ENCODE measurements at regions not wholly inside any gene's neighbourhood (a gene's known extent, or its start where the extent isn't known, plus 50 kb on each side); places are given as distances from the start of the nearest gene placed in this dataset.
A peak's percentile ranks its signal among the peaks of the same experiment; 100 is the strongest.

- Histone ChIP-seq H3K27me3 (no peaks in the 10 kb centered on the region), H3K9me3 (no peaks in the 10 kb centered on the region), H3K4me3 (no peak overlapping the region), H3K4me1 (no peaks in the 10 kb centered on the region), H3K27ac (no peak overlapping the region), H3K36me3 (no peaks in the 10 kb centered on the region)
- DNase-seq (no peak), FAIRE-seq (no peak), ATAC-seq (no peak)
- 74 to 92% methylated on average over 4 of the region's 4 CpGs for WGBS, 2 donors
- intact Hi-C loops (cut with DNase I) = no loop called here
- TF ChIP-seq CTCF (IDR thresholded peaks at IDR 0.05) = no peak
Measured at GRCh38 chr7:68529221-68529620, 1069.1 kb upstream of the AUTS2 start.

DNA sequence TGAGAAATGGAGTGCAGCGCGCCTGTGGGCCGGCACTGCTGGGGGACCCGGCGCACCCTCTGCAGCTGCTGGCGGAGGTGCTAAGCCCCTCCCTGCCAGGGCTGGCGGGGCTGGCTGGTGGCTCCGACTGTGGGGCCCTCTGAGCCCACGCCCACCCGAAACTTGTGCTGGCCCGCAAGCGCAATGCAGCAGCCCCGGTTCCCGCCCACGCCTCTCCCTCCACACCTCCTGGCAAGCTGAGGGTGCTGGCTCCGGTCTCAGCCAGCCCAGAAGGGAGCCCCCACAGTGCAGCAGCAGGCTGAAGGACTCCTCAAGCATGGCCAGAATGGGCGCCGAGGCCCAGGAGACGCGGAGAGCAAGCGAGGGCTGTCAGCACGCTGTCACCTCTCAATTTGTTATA is 1063.0 kb upstream of the AUTS2 start:
- Histone ChIP-seq H3K4me3 (no peak overlapping the region), H3K4me1 (no peaks in the 10 kb centered on the region), H3K36me3 (no peaks in the 10 kb centered on the region), H3K27ac (no peak overlapping the region), H3K9me3 (no peaks in the 10 kb centered on the region), H3K27me3 (peaks cover 0 to 6% (median 0%) of the 10 kb centered on the region in 4 donors)
- DNase-seq (peak in 1 of 6 donors; percentile 54), FAIRE-seq (no peak), ATAC-seq (no peak)
- intact Hi-C loops (cut with DNase I) = no loop called here
- WGBS, 2 donors = 86 to 95% methylated on average over 22 of the region's 22 CpGs
- TF ChIP-seq CTCF (IDR thresholded peaks at IDR 0.05) = no peak

DNA sequence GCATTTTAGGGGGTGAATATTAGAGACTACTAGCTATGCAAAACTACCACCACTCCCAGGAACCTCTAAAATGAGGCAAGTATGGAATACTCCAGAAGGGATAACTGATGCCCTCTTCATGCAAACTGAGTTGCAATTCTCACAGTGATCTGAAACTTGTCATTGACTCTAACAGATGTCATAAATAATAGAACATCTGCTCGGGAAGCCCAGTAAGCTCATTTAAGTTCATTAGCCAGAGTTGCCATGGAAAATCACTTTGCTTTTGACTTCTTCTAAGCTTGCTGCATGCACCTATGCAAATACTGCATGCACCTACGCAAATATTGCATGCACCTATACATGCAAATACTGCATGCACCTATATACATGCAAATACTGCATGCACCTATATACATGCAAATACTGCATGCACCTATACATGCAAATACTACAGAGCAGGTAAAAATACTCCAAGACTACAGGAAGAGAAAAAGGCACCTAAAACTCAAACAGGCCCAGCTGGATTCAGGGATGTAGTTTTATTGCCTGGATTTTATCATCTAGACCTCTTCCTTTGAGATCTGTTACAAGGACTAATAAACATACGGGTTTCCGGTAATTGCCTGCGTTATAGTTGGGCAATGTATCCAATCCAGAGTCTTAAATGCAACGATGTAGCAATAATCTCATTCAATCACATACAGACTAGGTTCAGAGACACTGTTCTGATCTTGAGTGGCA is 1061.1 kb upstream of the AUTS2 start:
- Histone ChIP-seq H3K4me1 (no peaks in the 10 kb centered on the region), H3K4me3 (no peak overlapping the region), H3K27ac (no peak overlapping the region), H3K36me3 (no peaks in the 10 kb centered on the region), H3K9me3 (no peaks in the 10 kb centered on the region), H3K27me3 (peaks cover 0 to 6% (median 0%) of the 10 kb centered on the region in 4 donors)
- DNase-seq (no peak), FAIRE-seq (no peak), ATAC-seq (no peak)
- intact Hi-C loops (cut with DNase I) = no loop called here
- WGBS, 2 donors = 64 to 78% methylated on average over 6 of the region's 6 CpGs
- no peak for TF ChIP-seq CTCF (IDR thresholded peaks at IDR 0.05)

DNA sequence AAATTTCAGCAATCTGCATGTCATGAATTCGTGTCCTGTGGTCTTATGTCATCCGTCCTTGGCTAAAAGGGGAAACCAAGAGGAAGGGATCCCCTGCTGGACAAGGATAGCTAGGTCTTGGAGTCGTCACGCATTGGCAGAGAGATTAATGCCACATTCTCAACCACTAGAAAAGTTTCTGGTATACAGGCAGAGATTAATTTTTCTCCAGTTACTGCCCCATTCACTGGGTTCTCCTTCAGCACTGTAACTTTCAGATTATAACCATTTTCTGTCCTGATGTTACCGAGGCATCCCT is 1060.6 kb upstream of the AUTS2 start:
- no peak for FAIRE-seq
- Histone ChIP-seq H3K9me3 (no peaks in the 10 kb centered on the region), H3K27me3 (peaks cover 0 to 6% (median 0%) of the 10 kb centered on the region in 4 donors), H3K36me3 (no peaks in the 10 kb centered on the region), H3K4me1 (no peaks in the 10 kb centered on the region), H3K27ac (no peak overlapping the region), H3K4me3 (no peak overlapping the region)
- DNase-seq = no peak
- ATAC-seq = no peak
- no peak for TF ChIP-seq CTCF (IDR thresholded peaks at IDR 0.05)
- 53 to 64% methylated on average over 5 of the region's 5 CpGs for WGBS, 2 donors
- intact Hi-C loops (cut with DNase I) = no loop called here

DNA sequence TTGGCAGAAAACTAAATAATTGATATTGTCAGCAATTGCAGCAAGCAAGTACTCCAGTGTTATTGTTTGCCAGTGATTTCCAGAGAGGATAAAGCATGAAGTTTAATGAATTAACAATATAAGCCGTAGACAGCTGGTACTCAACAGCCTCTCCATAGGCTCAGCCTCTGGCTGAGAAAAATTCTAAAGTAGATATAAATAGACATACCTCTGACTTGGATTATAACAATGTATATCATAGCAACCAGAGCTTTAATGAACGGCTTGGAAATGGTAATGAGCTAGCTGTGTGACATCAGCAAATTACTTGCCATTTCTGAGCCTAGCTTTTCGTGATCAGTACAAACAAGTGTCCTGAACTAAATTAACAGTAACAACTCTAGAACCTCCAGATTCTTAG is 1055.4 kb upstream of the AUTS2 start:
- H3K27me3 ChIP-seq = no peaks in the 10 kb centered on the region
- H3K4me1 ChIP-seq = no peaks in the 10 kb centered on the region
- FAIRE-seq = no peak
- H3K4me3 ChIP-seq = no peak overlapping the region
- no peaks in the 10 kb centered on the region for H3K36me3 ChIP-seq
- WGBS, 2 donors = 57 to 70% methylated on average over 3 of the region's 3 CpGs
- no peak for TF ChIP-seq CTCF (IDR thresholded peaks at IDR 0.05)
- intact Hi-C loops (cut with DNase I) = no loop called here
- ATAC-seq = no peak
- DNase-seq = no peak
- H3K27ac ChIP-seq = no peak overlapping the region
- H3K9me3 ChIP-seq = no peaks in the 10 kb centered on the region

All from pancreas (tissue), 10 donors.